SJSA1 (cell line): ENCODE measurements at regions not wholly inside any gene's neighbourhood (a gene's known extent, or its start where the extent isn't known, plus 50 kb on each side); places are given as distances from the start of the nearest gene placed in this dataset.

Experiments used
- DNase-seq, 2 experiments: peaks; one replicate each; pipeline ENCODE4 v3.0.0-alpha.2; 2015 to 2020; ENCODE audit warnings: low spot score in 2 of 2, low read depth in 1 of 2
- H3K27ac ChIP-seq: fragments of 250-450 bp; sonication (Bioruptor Pico); 2 replicates; pipeline ENCODE4 v1.5.1; 2020; ENCODE audit warnings: mild to moderate bottlenecking, moderate library complexity
- H3K27me3 ChIP-seq: fragments of 250-450 bp; sonication (Bioruptor Pico); replicated peaks from 2 replicates; pipeline ENCODE4 v1.5.1; 2020; ENCODE audit warnings: mild to moderate bottlenecking, moderate library complexity
- H3K36me3 ChIP-seq: fragments of 250-450 bp; sonication (Bioruptor Pico); 2 replicates; pipeline ENCODE4 v1.5.1; 2020; ENCODE audit warnings: mild to moderate bottlenecking
- H3K4me1 ChIP-seq: fragments of 250-450 bp; sonication (Bioruptor Pico); replicated peaks from 2 replicates; pipeline ENCODE4 v1.6.1; 2021; ENCODE audit warnings: mild to moderate bottlenecking
- H3K4me3 ChIP-seq: fragments of 250-450 bp; sonication (Bioruptor Pico); 2 replicates; pipeline ENCODE4 v1.5.1; 2020; ENCODE audit warnings: mild to moderate bottlenecking
- H3K9me3 ChIP-seq: fragments of 250-450 bp; sonication (Bioruptor Pico); replicated peaks from 2 replicates; pipeline ENCODE4 v1.5.1; 2020; ENCODE audit warnings: mild to moderate bottlenecking

DNA sequence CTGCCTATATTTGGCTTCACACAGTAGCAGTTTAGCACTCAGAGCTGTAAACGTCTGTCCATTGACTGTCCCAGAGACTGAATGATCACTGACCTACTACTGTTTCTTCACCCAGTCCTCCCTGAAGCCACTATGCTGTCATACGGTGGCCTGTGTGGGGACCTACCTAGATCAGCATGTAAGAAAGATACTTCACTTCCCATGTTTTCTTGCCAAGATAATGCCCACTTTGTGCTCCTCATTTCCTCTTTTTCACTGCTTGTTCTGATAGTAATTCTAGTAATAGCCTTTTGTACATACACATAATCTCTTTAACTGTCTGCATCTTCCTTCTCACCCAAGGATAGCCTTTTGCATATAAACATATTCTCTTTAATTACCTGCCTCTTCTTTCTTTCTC, 109.9 kb upstream of the TIAM2 start:
- no peaks in the 10 kb centered on the region for H3K36me3 ChIP-seq
- no peaks in the 10 kb centered on the region for H3K4me1 ChIP-seq
- DNase-seq = no peak
- no peak overlapping the region for H3K27ac ChIP-seq
- H3K27me3 ChIP-seq = no peaks in the 10 kb centered on the region
- H3K9me3 ChIP-seq = no peaks in the 10 kb centered on the region
- H3K4me3 ChIP-seq = no peak overlapping the region

DNA sequence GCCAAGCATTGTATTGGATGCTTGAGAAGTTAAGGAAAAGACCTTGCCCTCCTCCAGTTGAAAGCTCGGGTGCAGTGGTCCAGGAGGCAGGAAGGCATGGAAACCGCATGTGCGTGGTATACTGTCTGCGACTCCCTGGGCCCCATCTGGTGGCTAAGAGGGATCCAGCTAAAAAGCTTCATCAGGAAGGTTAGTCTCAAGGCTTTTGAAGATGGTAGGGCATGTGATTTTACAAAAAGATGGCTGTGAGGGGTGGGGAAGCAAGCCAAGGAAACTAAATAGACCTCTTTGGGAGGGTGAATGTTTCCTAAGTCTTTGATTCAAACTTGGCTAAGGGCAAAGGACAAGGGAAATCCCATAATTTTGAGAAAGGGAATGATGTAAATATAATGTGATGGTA, 109.1 kb upstream of the TIAM2 start:
- no peak for DNase-seq
- Histone ChIP-seq H3K4me1 (no peaks in the 10 kb centered on the region), H3K27ac (no peak overlapping the region), H3K27me3 (no peaks in the 10 kb centered on the region), H3K9me3 (no peaks in the 10 kb centered on the region), H3K4me3 (no peak overlapping the region), H3K36me3 (no peaks in the 10 kb centered on the region)

DNA sequence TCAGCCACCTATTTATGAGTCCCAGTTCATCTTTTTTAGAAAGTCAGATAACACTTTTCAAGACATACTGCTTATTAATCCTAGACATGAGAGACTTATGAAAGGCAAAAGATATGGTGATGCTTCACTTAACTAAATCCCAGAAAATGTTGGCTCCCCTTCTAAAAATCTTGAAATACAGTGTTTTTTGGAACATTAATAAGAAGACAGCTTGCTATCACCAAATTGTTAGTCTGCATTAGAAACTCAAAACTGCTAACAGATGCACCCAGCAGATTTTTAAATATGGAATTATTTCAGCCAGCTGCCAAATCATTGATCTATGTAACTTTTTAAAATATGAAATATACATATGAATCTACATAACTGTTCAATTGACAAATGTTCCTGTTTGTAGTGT, 108.6 kb upstream of the TIAM2 start:
- Histone ChIP-seq H3K36me3 (no peaks in the 10 kb centered on the region), H3K9me3 (no peaks in the 10 kb centered on the region), H3K27ac (no peak overlapping the region), H3K27me3 (no peaks in the 10 kb centered on the region), H3K4me3 (no peak overlapping the region), H3K4me1 (no peaks in the 10 kb centered on the region)
- DNase-seq = no peak

DNA sequence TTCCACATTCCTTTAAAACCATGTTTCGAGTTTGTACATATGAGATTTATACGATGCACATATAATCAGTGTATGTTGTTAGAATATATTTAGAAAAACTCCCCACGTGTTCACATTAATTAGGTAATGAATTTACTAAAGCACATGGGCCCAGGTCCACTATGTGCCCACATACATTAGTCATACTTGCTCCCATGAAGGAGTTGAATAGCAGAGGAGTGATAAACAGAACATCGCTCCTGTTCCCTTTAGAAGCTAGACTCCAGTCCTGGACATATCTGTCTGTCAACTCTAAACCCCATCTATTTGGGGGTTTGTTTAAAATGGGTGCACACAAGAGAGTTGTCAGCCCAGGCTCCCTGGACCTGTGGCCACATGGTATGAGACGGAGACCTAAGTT, 108.1 kb upstream of the TIAM2 start:
- no peaks in the 10 kb centered on the region for H3K9me3 ChIP-seq
- H3K36me3 ChIP-seq = no peaks in the 10 kb centered on the region
- no peak overlapping the region for H3K27ac ChIP-seq
- no peaks in the 10 kb centered on the region for H3K27me3 ChIP-seq
- H3K4me3 ChIP-seq = no peak overlapping the region
- no peaks in the 10 kb centered on the region for H3K4me1 ChIP-seq
- no peak for DNase-seq

DNA sequence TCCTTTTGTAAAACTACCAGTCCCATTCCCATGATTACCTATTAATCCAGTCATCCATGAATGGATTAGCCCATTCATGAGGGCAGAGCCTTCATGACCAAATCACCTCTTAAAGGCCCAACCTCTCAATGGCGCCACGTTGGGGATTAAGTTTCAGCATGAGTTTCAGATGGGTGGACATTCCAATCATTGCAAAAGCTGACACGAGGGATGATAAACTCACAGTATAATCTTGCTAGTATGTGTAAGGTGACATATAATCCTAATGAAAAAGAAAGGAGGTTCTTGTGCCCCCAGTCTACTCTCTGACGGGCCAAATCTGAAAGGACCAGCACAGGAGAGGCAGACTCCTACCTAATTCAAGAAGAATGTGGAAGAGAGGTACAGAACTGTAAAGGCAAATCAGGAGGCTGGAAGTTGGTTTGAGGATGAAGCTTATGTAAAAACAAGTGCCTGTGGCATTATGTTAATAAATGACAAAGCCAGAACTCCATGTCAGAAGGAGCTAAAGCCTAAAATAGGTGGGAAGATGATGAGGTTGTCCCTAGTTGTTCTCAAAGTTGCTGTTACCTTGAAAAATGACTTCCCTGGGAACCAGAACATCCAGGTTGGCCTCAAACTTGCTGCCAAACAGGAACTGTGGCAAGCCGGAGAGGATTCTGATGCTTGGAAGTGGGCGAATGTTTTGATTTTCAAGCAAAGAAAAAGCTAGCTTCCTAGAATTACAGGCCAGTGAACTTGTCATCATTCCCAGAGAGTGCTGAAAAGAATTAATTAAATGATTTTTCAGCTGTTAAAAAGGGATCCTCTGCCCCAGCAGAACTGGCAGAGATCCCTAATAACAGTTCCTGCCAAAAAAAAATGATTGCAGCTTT, 106.5 kb upstream of the TIAM2 start:
- peaks cover 8% of the 10 kb centered on the region for H3K4me1 ChIP-seq
- no peak overlapping the region for H3K4me3 ChIP-seq
- no peaks in the 10 kb centered on the region for H3K27me3 ChIP-seq
- H3K9me3 ChIP-seq = no peaks in the 10 kb centered on the region
- no peaks in the 10 kb centered on the region for H3K36me3 ChIP-seq
- DNase-seq = no peak
- H3K27ac ChIP-seq = no peak overlapping the region

DNA sequence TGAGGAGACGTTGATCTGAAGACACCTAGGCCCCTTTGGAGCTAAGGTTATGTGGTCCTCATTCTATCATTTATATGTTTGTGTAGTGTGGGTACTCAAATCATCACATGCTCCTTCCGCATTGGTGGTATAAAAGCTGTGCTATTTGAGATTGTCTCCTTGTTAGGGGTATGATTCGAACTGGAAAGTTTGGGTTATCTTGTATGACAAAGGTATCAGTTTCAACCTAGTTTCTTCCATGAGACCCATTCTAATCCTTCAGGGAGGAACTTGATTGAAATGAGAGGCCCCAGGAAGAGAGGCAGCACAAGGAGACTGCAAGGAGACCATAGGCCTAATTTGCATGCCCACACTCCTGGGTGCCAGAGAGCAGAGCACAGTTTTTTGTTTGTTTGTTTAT, 104.2 kb upstream of the TIAM2 start:
- Histone ChIP-seq H3K4me3 (no peak overlapping the region), H3K27ac (no peak overlapping the region), H3K4me1 (peaks cover 12% of the 10 kb centered on the region), H3K36me3 (no peaks in the 10 kb centered on the region), H3K9me3 (no peaks in the 10 kb centered on the region), H3K27me3 (no peaks in the 10 kb centered on the region)
- DNase-seq = no peak

DNA sequence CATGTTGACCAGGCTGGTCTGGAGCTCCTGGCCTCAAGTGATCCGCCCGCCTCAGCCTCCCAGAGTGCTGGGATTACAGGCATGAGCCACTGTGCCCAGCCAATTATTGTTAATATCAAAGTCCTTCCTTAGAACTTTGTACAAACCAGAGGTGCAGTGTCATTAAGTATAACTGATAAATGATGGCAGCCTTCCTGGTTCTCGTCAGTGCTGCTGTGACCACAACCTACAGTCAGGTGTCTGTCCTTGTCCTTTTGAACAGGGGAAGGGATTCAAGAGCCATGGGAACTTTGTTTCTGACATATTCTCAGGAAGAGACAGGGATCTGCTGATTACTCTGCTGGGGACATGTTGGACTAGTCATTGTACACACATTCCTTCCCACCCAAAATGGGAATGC, 103.2 kb upstream of the TIAM2 start:
- no peaks in the 10 kb centered on the region for H3K27me3 ChIP-seq
- peaks cover 12% of the 10 kb centered on the region for H3K4me1 ChIP-seq
- no peaks in the 10 kb centered on the region for H3K9me3 ChIP-seq
- no peak overlapping the region for H3K4me3 ChIP-seq
- no peak for DNase-seq
- H3K27ac ChIP-seq = no peak overlapping the region
- no peaks in the 10 kb centered on the region for H3K36me3 ChIP-seq

DNA sequence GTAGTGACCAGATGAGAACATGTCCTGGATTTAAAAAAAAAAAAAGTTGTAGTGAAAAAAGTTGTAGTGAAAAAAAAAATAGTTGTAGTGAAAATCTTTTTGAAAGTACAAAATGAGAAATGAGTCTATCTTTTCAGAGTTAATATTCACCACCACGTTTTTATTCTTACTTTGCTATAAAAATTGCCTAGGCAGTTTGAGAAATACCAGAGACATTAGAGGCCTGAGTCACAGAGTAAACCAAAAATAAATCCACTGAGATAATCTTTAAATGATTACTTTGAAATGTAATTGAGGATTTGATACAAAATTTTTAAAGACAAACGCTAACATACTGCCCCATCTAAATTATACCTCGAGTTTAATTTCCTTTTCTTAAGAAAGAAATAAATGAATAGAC, 101.2 kb upstream of the TIAM2 start:
- Histone ChIP-seq H3K4me3 (no peak overlapping the region), H3K27me3 (no peaks in the 10 kb centered on the region), H3K4me1 (peaks cover 12% of the 10 kb centered on the region), H3K27ac (peak overlapping the region; percentile 19; the same call in 1 of the 2 replicates), H3K36me3 (no peaks in the 10 kb centered on the region), H3K9me3 (no peaks in the 10 kb centered on the region)
- DNase-seq = peak in 1 of 2 experiments; percentile 28

DNA sequence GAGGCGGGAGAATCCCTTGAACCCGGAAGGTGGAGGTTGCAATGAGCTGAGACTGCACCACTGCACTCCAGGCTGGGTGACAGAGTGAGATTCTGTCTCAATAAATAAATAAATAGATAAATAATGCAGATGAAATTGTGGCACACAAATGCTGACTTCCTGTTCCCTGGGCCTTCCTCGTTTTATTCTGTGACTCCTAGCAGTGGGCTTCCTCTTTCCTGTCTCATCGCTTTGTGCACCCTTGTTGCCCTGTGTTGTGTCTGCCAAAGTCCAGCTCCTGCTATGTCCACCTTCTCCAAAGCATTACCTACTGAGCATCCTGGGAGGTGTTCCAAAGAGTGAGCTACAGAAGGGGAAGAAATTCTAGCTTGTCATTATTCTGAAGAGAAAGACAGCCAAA, 100.2 kb upstream of the TIAM2 start:
- Histone ChIP-seq H3K4me1 (peaks cover 12% of the 10 kb centered on the region), H3K27ac (no peak overlapping the region), H3K9me3 (no peaks in the 10 kb centered on the region), H3K4me3 (no peak overlapping the region), H3K36me3 (no peaks in the 10 kb centered on the region), H3K27me3 (no peaks in the 10 kb centered on the region)
- no peak for DNase-seq

DNA sequence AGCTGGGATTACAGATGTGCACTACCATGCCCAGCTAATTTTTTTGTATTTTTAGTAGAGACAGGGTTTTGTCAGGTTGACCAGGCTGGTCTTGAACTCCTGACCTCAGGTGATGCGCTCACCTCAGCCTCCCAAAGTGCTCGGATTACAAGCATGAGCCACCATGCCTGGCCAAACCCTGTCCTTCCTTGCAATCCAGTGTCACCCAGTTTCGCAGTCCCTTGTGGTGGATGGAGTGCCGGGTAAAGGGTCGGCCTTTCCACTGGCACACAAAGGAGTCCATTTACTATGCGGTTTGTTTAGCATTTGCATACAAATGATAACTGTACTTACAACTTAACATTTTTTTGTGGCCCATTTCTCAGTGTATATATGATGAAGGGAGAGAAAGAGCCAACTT, 99.3 kb upstream of the TIAM2 start:
- Histone ChIP-seq H3K4me1 (peaks cover 12% of the 10 kb centered on the region), H3K4me3 (no peak overlapping the region), H3K9me3 (no peaks in the 10 kb centered on the region), H3K27ac (no peak overlapping the region), H3K36me3 (no peaks in the 10 kb centered on the region), H3K27me3 (no peaks in the 10 kb centered on the region)
- no peak for DNase-seq

DNA sequence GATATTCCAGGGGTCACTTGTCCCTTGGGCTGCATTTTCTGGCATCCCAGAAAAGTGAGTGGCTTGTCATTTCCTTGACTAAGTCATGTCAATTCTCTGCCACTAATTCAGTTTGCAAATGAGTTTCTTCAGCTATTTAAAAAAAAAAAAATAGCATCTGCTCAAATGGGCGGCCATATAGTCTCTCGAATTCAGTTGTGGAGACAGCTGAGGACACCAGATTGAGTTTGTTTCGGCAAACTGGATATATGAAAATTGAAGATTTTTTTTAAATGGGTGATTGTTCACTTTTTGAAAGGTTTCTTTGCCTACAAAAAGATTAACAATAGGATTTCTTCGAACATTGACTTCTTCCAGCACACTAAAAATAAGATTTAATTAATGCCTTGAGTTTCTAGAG, 96.3 kb upstream of the TIAM2 start:
- H3K4me3 ChIP-seq = no peak overlapping the region
- no peak overlapping the region for H3K27ac ChIP-seq

DNA sequence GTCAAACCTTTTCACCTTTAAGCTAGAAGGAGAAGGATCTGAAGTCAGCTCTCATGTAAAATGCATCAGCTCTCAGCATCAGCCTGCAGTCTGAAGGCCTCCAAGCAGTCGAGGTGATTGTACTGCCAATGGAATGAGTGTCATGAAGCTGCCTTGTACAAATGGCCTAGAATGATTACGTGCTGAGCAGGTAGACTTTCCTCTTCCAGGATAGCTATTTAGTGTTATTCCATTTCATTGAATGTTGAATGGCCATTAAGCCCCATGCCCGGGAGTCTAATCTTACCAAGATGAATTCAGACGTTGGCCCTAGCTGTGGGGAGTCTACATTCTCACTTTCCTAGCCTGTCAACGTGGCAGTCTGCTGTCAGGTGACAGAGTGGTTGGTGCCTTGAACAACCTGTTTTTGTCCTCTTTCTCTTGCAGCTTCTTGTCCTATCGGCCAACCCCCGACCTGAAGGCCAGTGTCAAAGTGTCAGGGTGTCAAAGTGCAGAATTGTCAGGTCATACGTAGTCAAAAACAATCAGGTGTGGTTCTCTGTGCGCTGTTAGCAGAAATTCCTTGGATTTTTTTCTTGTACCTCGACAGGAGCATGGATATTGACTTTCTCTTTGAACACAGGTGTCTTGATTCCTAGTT, 95.2 kb upstream of the TIAM2 start:
- no peak for DNase-seq
- Histone ChIP-seq H3K27me3 (no peaks in the 10 kb centered on the region), H3K4me1 (no peaks in the 10 kb centered on the region), H3K27ac (no peak overlapping the region), H3K9me3 (no peaks in the 10 kb centered on the region), H3K4me3 (no peak overlapping the region), H3K36me3 (peaks cover 4% of the 10 kb centered on the region; the same call in 1 of the 2 replicates)

More for the DNA sequence above, 96.3 kb upstream of the TIAM2 start:
- Histone ChIP-seq H3K4me1 (peaks cover 4% of the 10 kb centered on the region; the same call in 1 of the 2 replicates), H3K9me3 (no peaks in the 10 kb centered on the region), H3K36me3 (peaks cover 4% of the 10 kb centered on the region; the same call in 1 of the 2 replicates), H3K27me3 (no peaks in the 10 kb centered on the region)
- DNase-seq = no peak

DNA sequence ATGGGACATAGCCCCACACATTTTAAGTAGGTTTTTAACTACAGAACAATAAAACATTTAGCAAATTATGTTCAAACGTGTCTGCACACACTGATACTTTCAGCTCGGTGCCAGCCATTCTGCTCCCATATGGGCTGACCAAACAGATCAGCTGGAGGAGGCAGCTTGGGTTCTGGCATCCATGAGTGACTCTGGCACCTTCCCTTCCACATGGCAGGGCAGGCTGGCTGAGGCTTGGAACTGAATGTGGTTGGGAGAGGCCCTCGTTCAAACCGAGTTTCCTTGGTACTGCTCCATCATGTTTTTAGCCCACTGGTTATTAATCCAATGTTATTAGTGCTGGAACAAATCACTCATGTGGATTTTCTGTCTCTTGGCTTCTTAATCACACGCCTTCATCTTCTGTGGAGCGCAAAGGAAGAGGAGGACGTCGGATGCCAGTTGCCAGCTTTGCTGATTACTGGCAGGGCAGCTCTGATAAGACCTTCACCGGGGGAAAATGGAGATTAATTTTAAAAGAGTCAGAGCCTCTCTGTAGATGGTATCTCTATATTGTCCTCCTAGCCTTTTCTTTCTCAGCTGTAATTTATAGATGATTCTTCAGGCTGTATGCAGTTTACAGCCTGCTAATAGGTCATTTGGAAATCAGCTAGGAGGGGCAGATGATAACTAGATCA, 93.1 kb upstream of the TIAM2 start:
- Histone ChIP-seq H3K36me3 (peaks cover 4% of the 10 kb centered on the region; the same call in 1 of the 2 replicates), H3K27ac (no peak overlapping the region)
- no peak for DNase-seq

DNA sequence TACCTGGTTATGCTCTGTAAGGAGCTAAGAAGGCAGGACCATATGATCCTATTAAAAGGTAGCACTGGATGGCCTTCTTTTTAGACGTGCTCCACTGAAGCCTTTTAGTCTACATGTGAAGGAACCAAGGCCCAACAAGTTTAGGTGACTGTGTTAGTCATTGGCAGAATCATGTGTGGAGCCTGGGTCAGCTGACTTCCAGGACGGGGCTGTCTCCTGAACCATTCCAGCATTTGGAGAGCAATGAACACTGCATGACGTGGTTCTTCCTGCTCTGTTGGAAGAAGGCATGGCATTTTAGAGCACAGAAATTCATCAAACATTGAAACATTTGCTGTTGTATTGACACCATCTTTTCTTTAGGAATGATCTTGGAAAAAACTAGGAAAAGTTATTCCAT, 87.8 kb upstream of the TIAM2 start:
- DNase-seq = no peak

More for the DNA sequence above, 93.1 kb upstream of the TIAM2 start:
- Histone ChIP-seq H3K4me3 (no peak overlapping the region), H3K4me1 (no peaks in the 10 kb centered on the region), H3K9me3 (no peaks in the 10 kb centered on the region), H3K27me3 (no peaks in the 10 kb centered on the region)

More for the DNA sequence above, 87.8 kb upstream of the TIAM2 start:
- Histone ChIP-seq H3K27me3 (no peaks in the 10 kb centered on the region), H3K4me3 (no peak overlapping the region), H3K4me1 (peaks cover 19% of the 10 kb centered on the region), H3K36me3 (no peaks in the 10 kb centered on the region; the same call in 1 of the 2 replicates), H3K27ac (no peak overlapping the region), H3K9me3 (no peaks in the 10 kb centered on the region)
